ENCODE measurements at regions not wholly inside any gene's neighbourhood (a gene's known extent, or its start where the extent isn't known, plus 50 kb on each side); places are given as distances from the start of the nearest gene placed in this dataset.

DNA sequence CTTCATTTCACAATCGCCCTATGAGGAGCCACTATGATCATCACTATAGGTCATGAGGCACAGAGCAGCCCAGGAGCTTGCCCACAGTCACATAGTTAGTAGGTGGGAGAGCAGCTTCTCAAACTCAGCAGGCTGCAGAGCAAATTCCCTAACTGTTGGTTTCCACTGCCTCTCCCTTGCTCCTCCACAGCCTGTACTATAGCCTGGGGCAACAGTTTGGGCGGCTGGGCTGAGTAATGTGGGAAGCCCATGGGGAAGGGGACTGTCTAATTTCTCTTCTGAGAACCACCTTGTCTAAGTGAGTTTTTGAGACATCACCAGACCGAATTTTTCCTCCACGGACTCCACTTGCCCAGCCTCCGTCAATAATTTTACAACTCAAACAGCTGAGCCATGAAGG is 73.4 kb upstream of the GPR139 start:
- TF ChIP-seq CTCF (conservative IDR thresholded peaks at IDR 0.05; ENCODE audit: low read depth, low read length) (no peak), MXI1 (IDR thresholded peaks at IDR 0.05; ENCODE audit: borderline replicate concordance, low read depth, low read length) (no peak), POLR2A (IDR thresholded peaks at IDR 0.05; ENCODE audit: low read depth, low read length) (no peak)
- TF ChIP-seq, protein P1, sequence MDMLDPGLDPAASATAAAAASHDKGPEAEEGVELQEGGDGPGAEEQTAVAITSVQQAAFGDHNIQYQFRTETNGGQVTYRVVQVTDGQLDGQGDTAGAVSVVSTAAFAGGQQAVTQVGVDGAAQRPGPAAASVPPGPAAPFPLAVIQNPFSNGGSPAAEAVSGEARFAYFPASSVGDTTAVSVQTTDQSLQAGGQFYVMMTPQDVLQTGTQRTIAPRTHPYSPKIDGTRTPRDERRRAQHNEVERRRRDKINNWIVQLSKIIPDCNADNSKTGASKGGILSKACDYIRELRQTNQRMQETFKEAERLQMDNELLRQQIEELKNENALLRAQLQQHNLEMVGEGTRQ (IDR thresholded peaks at IDR 0.05; ENCODE audit: low read depth, low read length) = no peak

Data from IMR-90 (cell line).